ENCODE measurements at regions not wholly inside any gene's neighbourhood (a gene's known extent, or its start where the extent isn't known, plus 50 kb on each side); places are given as distances from the start of the nearest gene placed in this dataset.

- DNase-seq (ENCODE audit: low spot score): no peak
- ATAC-seq (ENCODE audit: low FRiP score): no peak
- TF ChIP-seq, protein P1, sequence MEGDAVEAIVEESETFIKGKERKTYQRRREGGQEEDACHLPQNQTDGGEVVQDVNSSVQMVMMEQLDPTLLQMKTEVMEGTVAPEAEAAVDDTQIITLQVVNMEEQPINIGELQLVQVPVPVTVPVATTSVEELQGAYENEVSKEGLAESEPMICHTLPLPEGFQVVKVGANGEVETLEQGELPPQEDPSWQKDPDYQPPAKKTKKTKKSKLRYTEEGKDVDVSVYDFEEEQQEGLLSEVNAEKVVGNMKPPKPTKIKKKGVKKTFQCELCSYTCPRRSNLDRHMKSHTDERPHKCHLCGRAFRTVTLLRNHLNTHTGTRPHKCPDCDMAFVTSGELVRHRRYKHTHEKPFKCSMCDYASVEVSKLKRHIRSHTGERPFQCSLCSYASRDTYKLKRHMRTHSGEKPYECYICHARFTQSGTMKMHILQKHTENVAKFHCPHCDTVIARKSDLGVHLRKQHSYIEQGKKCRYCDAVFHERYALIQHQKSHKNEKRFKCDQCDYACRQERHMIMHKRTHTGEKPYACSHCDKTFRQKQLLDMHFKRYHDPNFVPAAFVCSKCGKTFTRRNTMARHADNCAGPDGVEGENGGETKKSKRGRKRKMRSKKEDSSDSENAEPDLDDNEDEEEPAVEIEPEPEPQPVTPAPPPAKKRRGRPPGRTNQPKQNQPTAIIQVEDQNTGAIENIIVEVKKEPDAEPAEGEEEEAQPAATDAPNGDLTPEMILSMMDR (IDR thresholded peaks at IDR 0.05): no peak
Measured at GRCh38 chr4:4763822-4764557, 95.5 kb upstream of the MSX1 start.

GRCh38 chr4:4762909-4763821, 96.3 kb upstream of the MSX1 start:
- DNase-seq (ENCODE audit: low spot score): no peak
- TF ChIP-seq, protein P1 (IDR thresholded peaks at IDR 0.05): no peak
- no peak for ATAC-seq (ENCODE audit: low FRiP score)

GRCh38 chr4:4762300-4762699, 97.2 kb upstream of the MSX1 start:
- ATAC-seq (ENCODE audit: low FRiP score) (no peak), DNase-seq (ENCODE audit: low spot score) (no peak)
- TF ChIP-seq, protein P1 (IDR thresholded peaks at IDR 0.05): no peak

DNA sequence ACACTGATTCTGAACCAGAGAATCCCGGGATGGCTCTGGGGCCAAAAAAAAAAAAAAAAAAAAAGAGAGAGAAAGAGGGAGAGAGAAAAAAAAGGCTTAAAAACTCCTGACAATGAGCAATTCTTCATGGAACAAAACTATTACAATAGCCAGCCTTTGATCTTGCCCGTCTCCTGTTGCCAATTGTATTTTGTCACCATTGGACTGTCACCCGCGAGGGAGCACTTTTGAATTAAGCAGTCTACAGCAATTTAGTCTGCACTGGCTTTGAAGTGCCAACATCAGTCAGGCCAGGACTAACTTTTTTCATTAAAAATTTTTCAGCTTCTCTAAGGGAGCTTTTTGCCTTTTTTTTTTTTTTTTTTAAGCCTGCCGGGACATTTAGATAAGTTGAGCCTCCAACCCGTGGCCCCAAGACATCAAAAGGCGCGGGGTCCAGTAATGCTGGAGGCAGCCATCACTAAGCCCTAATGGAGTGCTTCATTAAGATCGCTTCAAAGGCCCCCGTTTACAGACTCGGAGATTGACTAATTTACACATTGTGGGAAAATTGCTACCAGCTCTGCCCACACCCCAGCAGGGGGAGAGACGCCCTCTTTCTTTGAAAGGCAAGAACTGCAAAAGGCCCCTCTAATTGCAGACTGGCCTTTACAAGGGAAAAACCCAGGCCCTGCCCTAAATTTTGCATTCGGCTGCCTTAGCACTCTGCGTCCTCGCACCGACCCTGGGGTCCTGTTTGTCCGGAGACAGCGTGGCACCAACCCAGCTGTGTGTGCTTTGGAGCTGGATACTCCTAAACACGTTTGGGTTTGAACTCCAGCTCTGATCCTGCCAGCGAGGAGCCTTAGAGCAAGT, 98.1 kb upstream of the MSX1 start:
- ATAC-seq (ENCODE audit: low FRiP score) (no peak), DNase-seq (ENCODE audit: low spot score) (no peak)
- TF ChIP-seq, protein P1 (IDR thresholded peaks at IDR 0.05): no peak

GRCh38 chr4:4759883-4760282, 99.6 kb upstream of the MSX1 start:
- no peak for ATAC-seq (ENCODE audit: low FRiP score)
- DNase-seq (ENCODE audit: low spot score): no peak
- TF ChIP-seq, protein P1 (IDR thresholded peaks at IDR 0.05): no peak

GRCh38 chr4:4759232-4759631, 100.2 kb upstream of the MSX1 start:
- TF ChIP-seq, protein P1 (IDR thresholded peaks at IDR 0.05): no peak
- ATAC-seq (ENCODE audit: low FRiP score) (no peak), DNase-seq (ENCODE audit: low spot score) (no peak)

Measured in omental fat pad (tissue), 3 donors.